Nephron progenitor cell (in vitro differentiated cells): ENCODE measurements at regions not wholly inside any gene's neighbourhood (a gene's known extent, or its start where the extent isn't known, plus 50 kb on each side); places are given as distances from the start of the nearest gene placed in this dataset.

Source experiments
- DNase-seq: peaks from one replicate; pipeline ENCODE4 v3.0.0; 2021
- H3K27ac Mint-ChIP-seq: 2 replicates; pipeline ENCODE4 v1.8.0; 2021; ENCODE audit warnings: mild to moderate bottlenecking, moderate library complexity, mixed read lengths
- H3K27me3 Mint-ChIP-seq: 2 replicates; pipeline ENCODE4 v1.8.0; 2021; ENCODE audit warnings: mild to moderate bottlenecking, low read depth, mixed read lengths; ENCODE audit not compliant: poor library complexity
- H3K36me3 Mint-ChIP-seq: 2 replicates; pipeline ENCODE4 v1.8.0; 2021; ENCODE audit warnings: low read depth, mixed read lengths
- H3K4me1 Mint-ChIP-seq: 2 replicates; pipeline ENCODE4 v1.8.0; 2021; ENCODE audit warnings: mixed read lengths
- H3K4me3 Mint-ChIP-seq: 2 replicates; pipeline ENCODE4 v1.8.0; 2021; ENCODE audit warnings: mild to moderate bottlenecking, moderate library complexity, mixed read lengths
- H3K9me3 Mint-ChIP-seq: 2 replicates; pipeline ENCODE4 v1.8.0; 2021; ENCODE audit warnings: mild to moderate bottlenecking, moderate library complexity, mixed read lengths
- TF ChIP-seq, protein P1 (sequence below): fragments of 200-600 bp; sonication (generic); IDR thresholded peaks from 2 replicates; pipeline ENCODE4 v1.5.0; 2021; ENCODE audit warnings: antibody characterized with exemption

DNA sequence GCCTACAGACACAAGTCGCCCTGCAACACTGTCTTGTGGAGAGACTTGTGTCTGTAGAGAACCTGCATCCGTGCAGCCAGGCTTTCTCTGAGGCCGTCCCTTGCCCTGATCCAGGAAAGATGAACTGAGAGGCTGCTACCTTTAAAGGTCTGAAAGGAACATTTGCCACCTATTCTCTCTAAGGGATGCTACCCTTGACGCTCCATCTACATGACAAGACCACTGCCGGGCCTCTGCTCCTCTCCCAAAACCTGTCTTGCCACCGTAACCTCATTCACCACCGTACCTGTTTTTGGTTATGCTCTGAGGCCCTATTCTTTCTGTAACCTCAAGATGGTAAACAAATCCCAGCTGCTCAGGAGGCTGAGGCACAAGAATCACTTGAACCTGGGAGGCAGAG, 73.9 kb downstream of the FOXF2 start:
- Mint-ChIP-seq H3K4me1 (peaks cover 13% of the 10 kb centered on the region), H3K4me3 (no peak overlapping the region), H3K27me3 (peaks cover 4% of the 10 kb centered on the region), H3K36me3 (no peaks in the 10 kb centered on the region), H3K27ac (no peak overlapping the region), H3K9me3 (peaks cover 13% of the 10 kb centered on the region)
- TF ChIP-seq, protein P1, sequence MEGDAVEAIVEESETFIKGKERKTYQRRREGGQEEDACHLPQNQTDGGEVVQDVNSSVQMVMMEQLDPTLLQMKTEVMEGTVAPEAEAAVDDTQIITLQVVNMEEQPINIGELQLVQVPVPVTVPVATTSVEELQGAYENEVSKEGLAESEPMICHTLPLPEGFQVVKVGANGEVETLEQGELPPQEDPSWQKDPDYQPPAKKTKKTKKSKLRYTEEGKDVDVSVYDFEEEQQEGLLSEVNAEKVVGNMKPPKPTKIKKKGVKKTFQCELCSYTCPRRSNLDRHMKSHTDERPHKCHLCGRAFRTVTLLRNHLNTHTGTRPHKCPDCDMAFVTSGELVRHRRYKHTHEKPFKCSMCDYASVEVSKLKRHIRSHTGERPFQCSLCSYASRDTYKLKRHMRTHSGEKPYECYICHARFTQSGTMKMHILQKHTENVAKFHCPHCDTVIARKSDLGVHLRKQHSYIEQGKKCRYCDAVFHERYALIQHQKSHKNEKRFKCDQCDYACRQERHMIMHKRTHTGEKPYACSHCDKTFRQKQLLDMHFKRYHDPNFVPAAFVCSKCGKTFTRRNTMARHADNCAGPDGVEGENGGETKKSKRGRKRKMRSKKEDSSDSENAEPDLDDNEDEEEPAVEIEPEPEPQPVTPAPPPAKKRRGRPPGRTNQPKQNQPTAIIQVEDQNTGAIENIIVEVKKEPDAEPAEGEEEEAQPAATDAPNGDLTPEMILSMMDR: no peak
- no peak for DNase-seq

DNA sequence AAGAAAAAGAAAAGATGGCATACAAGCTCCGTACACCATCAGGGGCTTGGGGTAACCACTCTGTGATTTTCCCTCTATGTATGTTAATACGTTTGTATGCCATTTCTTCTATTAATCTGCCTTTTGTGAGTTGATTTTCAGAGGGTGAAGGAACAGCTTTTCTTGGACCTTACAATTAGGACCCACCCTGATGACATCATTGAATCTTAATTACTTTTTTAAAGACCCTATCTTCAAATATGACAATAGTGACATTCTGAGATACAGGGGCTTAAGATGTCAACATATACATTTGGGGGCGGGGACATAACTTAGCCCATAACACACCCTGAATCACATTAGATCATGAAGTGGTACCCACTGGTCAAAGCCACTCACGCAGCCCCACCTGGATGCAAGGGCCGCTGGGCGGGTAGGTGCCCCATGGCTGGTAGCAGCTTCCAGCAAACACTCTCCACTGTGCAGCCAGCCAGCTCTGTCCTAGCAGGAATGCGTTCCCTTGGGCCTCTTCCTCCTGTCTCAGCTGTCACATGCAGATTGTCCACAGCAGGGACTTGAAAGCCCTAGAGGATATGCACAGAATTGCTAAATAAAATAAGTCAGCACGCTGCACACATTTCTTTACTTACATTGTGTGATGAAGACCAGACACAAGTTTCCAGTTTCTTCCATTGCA, 74.5 kb downstream of the FOXF2 start:
- H3K27ac Mint-ChIP-seq: no peak overlapping the region
- peaks cover 4% of the 10 kb centered on the region for H3K27me3 Mint-ChIP-seq
- no peak overlapping the region for H3K4me3 Mint-ChIP-seq

DNA sequence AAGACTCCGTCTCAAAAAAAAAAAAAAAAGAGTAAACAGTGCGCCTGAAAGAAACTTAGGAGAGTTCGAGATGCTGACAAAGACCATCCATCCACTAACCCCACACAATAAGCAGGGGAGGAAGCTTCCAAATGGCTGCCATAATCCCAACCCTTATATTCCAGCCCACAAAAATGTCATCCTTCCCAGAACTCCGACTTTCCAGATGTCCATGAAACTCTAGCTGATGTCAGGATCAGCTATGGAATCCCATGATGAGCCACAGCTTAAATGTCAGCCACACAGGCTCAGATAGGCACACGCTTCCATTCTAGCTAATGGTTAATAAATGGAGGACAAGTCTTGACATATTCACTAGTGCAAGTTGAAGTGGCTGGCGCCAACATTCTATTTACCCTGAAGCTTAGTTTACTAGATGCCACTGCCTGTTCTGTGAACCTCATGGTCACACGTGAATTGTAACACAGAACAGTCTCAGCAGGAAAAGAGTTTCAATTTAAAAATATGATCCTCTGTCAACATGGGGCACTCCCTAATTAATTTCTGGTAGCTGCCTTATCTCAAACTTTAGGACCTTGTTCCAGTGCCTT, 75.5 kb downstream of the FOXF2 start:
- Mint-ChIP-seq H3K9me3 (peaks cover under 1% of the 10 kb centered on the region), H3K27ac (no peak overlapping the region), H3K27me3 (peaks cover 4% of the 10 kb centered on the region), H3K4me3 (no peak overlapping the region), H3K36me3 (no peaks in the 10 kb centered on the region), H3K4me1 (peaks cover 14% of the 10 kb centered on the region)
- no peak for DNase-seq
- TF ChIP-seq, protein P1: no peak

More for the DNA sequence above, 74.5 kb downstream of the FOXF2 start:
- DNase-seq: no peak
- peaks cover 14% of the 10 kb centered on the region for H3K4me1 Mint-ChIP-seq
- TF ChIP-seq, protein P1: no peak
- no peaks in the 10 kb centered on the region for H3K36me3 Mint-ChIP-seq
- peaks cover 9% of the 10 kb centered on the region for H3K9me3 Mint-ChIP-seq

DNA sequence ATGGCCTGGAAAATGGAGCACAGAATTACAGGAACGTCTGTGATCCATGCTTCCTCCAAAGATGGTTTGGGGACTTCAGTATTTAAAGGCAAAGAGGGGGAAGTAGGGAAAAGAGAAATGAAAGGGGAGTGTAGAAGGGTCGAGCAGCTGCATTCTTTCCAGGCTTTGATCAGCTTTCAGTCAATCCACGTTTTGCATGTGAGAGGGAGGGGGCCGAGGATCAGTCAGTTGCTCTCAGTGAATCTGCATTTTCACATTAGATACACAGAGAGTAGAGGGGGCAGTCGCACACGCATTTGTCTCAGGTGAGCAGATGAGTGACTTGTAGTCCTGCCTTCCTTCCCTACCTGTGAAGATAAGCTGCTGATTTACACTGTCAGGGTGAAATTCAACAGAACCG, 78.8 kb downstream of the FOXF2 start:
- Mint-ChIP-seq H3K9me3 (no peaks in the 10 kb centered on the region), H3K27me3 (peaks cover 4% of the 10 kb centered on the region), H3K4me3 (no peak overlapping the region), H3K4me1 (peaks cover 15% of the 10 kb centered on the region), H3K36me3 (no peaks in the 10 kb centered on the region), H3K27ac (no peak overlapping the region)
- no peak for DNase-seq
- TF ChIP-seq, protein P1: no peak

DNA sequence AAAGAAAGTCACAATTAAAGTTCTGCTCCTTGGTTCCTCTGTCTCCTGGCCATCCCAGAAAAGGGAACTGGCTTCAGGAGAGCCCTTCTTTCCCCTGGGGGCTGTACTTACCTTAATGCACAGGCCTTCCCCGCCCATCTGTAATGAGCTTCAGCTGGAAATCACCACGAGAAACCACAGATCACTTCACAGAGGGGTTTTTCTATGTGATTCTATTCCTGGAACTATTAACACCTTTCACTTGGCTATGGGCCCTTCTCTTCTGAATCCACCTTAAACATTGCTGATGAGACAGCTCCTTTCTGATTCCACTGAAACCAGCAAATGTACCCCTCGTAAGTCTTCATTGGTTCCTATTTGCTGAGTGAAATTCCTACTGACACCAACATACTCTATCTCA, 80.7 kb downstream of the FOXF2 start:
- no peaks in the 10 kb centered on the region for H3K9me3 Mint-ChIP-seq
- DNase-seq: no peak
- H3K4me3 Mint-ChIP-seq: no peak overlapping the region
- H3K4me1 Mint-ChIP-seq: peaks cover 19% of the 10 kb centered on the region
- H3K36me3 Mint-ChIP-seq: no peaks in the 10 kb centered on the region
- peak overlapping the region; percentile 22 for H3K27ac Mint-ChIP-seq
- TF ChIP-seq, protein P1: no peak
- H3K27me3 Mint-ChIP-seq: no peaks in the 10 kb centered on the region

DNA sequence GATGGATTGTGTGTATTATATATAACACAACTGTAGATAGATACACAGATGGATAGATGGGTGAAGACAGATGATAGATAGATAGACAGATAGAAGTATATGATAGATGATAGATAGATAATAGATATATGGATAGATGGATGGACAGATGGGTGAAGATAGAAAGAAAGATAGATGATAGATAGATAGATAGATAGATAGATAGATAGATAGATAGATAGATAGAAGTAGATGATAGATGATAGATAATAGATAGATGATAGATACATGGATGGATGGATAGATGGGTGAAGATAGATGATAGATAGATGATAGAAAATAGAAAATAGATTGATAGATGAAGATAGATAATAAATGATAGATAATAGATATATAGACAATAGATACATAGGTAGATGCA, 83.3 kb downstream of the FOXF2 start:
- Mint-ChIP-seq H3K4me3 (no peak overlapping the region), H3K36me3 (no peaks in the 10 kb centered on the region), H3K27ac (no peak overlapping the region), H3K4me1 (peaks cover 12% of the 10 kb centered on the region), H3K9me3 (no peaks in the 10 kb centered on the region), H3K27me3 (no peaks in the 10 kb centered on the region)
- TF ChIP-seq, protein P1: no peak
- no peak for DNase-seq
